ENCODE measurements at regions not wholly inside any gene's neighbourhood (a gene's known extent, or its start where the extent isn't known, plus 50 kb on each side); places are given as distances from the start of the nearest gene placed in this dataset.

DNA sequence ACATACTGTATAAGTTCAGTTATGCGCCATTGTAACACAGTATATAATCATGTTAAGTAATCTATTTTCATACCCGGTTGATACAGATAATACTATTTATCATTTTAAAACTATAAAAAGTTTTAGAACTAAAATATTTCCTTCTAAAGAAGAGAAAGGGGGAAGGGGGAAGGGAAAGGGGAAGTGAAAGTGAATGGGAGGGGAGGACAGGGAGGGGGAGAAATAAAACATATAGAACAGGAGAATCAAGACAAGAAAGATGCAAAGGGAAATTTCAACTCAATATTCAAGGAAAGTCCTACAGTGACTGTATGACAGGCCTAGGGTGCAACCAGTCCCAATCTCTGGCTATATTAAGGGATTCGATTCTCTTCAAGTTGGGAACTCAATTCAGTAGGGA, 1278.8 kb downstream of the MAT2B start (continued):
- TF ChIP-seq, protein P1, sequence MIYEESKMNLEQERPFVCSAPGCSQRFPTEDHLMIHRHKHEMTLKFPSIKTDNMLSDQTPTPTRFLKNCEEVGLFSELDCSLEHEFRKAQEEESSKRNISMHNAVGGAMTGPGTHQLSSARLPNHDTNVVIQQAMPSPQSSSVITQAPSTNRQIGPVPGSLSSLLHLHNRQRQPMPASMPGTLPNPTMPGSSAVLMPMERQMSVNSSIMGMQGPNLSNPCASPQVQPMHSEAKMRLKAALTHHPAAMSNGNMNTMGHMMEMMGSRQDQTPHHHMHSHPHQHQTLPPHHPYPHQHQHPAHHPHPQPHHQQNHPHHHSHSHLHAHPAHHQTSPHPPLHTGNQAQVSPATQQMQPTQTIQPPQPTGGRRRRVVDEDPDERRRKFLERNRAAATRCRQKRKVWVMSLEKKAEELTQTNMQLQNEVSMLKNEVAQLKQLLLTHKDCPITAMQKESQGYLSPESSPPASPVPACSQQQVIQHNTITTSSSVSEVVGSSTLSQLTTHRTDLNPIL (CRISPR knock-in tag; IDR thresholded peaks at IDR 0.05; ENCODE audit: low read depth), result no peak

DNA sequence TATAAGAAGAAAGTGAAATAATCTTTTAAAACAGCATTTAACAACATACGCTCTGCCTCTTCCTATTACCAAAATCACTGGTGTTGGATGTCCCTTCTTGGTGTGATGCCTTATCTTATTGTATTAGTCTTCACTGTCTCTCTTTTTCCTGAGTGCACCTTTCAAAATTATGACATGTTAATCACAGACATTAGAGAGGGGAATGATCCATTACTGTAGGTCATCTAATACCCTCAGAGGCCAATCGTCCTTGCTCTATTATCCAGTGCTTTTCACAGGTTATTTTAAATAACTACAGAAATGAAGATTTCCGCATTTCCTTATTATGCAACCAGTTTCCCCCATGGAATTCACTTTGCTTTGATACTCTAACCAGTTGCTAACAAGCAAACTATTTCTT, 1292.7 kb downstream of the MAT2B start:
- no peak for ATAC-seq
- TF ChIP-seq TOX (CRISPR knock-in tag; IDR thresholded peaks at IDR 0.05; ENCODE audit: borderline replicate concordance) (no peak), BACH2 (CRISPR knock-in tag; IDR thresholded peaks at IDR 0.05; ENCODE audit: borderline replicate concordance) (no peak), CSDC2 (CRISPR knock-in tag; IDR thresholded peaks at IDR 0.05) (no peak), ZFP30 (CRISPR knock-in tag; IDR thresholded peaks at IDR 0.05) (no peak), ISL1 (CRISPR knock-in tag; IDR thresholded peaks at IDR 0.05) (no peak), ARNTL (CRISPR knock-in tag; IDR thresholded peaks at IDR 0.05; ENCODE audit: borderline replicate concordance, low read depth) (no peak), ZNF565 (CRISPR knock-in tag; conservative IDR thresholded peaks at IDR 0.05; ENCODE audit: low read depth) (no peak), ESRRG (CRISPR knock-in tag; IDR thresholded peaks at IDR 0.05) (no peak), TCF4 (CRISPR knock-in tag; IDR thresholded peaks at IDR 0.05; ENCODE audit: borderline replicate concordance) (no peak), ZC3H10 (CRISPR knock-in tag; IDR thresholded peaks at IDR 0.05) (no peak), RARB (CRISPR knock-in tag; IDR thresholded peaks at IDR 0.05) (no peak), ZNF70 (CRISPR knock-in tag; IDR thresholded peaks at IDR 0.05) (no peak), SNAI2 (CRISPR knock-in tag; IDR thresholded peaks at IDR 0.05) (no peak)
- TF ChIP-seq, protein P2, sequence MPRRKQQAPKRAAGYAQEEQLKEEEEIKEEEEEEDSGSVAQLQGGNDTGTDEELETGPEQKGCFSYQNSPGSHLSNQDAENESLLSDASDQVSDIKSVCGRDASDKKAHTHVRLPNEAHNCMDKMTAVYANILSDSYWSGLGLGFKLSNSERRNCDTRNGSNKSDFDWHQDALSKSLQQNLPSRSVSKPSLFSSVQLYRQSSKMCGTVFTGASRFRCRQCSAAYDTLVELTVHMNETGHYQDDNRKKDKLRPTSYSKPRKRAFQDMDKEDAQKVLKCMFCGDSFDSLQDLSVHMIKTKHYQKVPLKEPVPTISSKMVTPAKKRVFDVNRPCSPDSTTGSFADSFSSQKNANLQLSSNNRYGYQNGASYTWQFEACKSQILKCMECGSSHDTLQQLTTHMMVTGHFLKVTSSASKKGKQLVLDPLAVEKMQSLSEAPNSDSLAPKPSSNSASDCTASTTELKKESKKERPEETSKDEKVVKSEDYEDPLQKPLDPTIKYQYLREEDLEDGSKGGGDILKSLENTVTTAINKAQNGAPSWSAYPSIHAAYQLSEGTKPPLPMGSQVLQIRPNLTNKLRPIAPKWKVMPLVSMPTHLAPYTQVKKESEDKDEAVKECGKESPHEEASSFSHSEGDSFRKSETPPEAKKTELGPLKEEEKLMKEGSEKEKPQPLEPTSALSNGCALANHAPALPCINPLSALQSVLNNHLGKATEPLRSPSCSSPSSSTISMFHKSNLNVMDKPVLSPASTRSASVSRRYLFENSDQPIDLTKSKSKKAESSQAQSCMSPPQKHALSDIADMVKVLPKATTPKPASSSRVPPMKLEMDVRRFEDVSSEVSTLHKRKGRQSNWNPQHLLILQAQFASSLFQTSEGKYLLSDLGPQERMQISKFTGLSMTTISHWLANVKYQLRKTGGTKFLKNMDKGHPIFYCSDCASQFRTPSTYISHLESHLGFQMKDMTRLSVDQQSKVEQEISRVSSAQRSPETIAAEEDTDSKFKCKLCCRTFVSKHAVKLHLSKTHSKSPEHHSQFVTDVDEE (CRISPR knock-in tag; IDR thresholded peaks at IDR 0.05), result no peak
- TF ChIP-seq, protein P3, sequence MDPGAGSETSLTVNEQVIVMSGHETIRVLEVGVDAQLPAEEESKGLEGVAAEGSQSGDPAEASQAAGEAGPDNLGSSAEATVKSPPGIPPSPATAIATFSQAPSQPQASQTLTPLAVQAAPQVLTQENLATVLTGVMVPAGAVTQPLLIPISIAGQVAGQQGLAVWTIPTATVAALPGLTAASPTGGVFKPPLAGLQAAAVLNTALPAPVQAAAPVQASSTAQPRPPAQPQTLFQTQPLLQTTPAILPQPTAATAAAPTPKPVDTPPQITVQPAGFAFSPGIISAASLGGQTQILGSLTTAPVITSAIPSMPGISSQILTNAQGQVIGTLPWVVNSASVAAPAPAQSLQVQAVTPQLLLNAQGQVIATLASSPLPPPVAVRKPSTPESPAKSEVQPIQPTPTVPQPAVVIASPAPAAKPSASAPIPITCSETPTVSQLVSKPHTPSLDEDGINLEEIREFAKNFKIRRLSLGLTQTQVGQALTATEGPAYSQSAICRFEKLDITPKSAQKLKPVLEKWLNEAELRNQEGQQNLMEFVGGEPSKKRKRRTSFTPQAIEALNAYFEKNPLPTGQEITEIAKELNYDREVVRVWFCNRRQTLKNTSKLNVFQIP (CRISPR knock-in tag; IDR thresholded peaks at IDR 0.05; ENCODE audit: borderline replicate concordance, low read depth), result no peak
- TF ChIP-seq, protein P1 (CRISPR knock-in tag; IDR thresholded peaks at IDR 0.05; ENCODE audit: low read depth), result no peak

DNA sequence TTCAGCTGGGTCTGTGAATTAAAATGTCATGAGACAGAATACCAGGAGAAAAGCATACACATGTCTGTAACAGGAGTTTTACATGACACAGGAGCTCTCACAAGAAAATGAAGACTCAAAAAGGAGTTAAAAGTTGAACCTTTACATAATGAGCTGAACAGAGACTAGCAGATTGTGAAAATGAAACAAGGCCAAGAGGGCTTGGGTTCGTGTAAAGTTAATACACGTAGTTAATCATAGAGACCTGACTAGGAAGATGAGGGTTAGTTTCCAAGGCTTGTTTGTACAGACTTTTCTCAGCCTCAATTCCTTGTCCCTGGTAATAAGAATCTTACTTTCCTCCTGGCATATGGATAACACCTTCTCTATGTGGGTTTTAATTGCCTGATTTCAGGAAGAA, 1294.0 kb downstream of the MAT2B start:
- TF ChIP-seq, protein P1 (CRISPR knock-in tag; IDR thresholded peaks at IDR 0.05; ENCODE audit: low read depth), result no peak
- TF ChIP-seq ZC3H10 (CRISPR knock-in tag; IDR thresholded peaks at IDR 0.05) (no peak), ISL1 (CRISPR knock-in tag; IDR thresholded peaks at IDR 0.05) (no peak), ZFP30 (CRISPR knock-in tag; IDR thresholded peaks at IDR 0.05) (no peak), TOX (CRISPR knock-in tag; IDR thresholded peaks at IDR 0.05; ENCODE audit: borderline replicate concordance) (no peak), ZNF565 (CRISPR knock-in tag; conservative IDR thresholded peaks at IDR 0.05; ENCODE audit: low read depth) (no peak)
- ATAC-seq, result no peak

DNA sequence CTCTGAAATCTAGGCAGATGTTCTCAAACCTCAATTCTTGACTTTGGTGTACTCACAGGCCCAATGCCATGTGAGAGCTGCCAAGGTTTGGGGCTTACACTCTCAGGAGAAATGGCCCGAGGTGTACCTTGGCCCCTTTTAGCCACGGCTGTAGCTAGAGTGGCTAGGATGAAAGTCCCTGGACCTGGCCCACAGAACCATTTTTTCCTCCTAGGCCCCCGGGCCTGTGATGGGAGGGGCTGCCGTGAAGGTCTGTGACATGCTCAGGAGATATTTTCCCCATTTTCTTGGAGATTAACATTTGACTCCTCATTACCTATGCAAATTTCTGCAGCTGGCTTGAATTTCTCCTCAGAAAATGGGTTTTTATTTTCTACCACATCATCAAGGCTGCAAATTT, 1296.5 kb downstream of the MAT2B start:
- TF ChIP-seq RARB (CRISPR knock-in tag; IDR thresholded peaks at IDR 0.05) (no peak), ZNF70 (CRISPR knock-in tag; IDR thresholded peaks at IDR 0.05) (no peak), ARNTL (CRISPR knock-in tag; IDR thresholded peaks at IDR 0.05; ENCODE audit: borderline replicate concordance, low read depth) (no peak), ESRRG (CRISPR knock-in tag; IDR thresholded peaks at IDR 0.05) (no peak), ZNF8 (CRISPR knock-in tag; IDR thresholded peaks at IDR 0.05) (no peak), TCF4 (CRISPR knock-in tag; IDR thresholded peaks at IDR 0.05; ENCODE audit: borderline replicate concordance) (no peak), TOX (CRISPR knock-in tag; IDR thresholded peaks at IDR 0.05; ENCODE audit: borderline replicate concordance) (no peak), PPARA (CRISPR knock-in tag; IDR thresholded peaks at IDR 0.05; ENCODE audit: borderline replicate concordance) (no peak)
- TF ChIP-seq, protein P4, sequence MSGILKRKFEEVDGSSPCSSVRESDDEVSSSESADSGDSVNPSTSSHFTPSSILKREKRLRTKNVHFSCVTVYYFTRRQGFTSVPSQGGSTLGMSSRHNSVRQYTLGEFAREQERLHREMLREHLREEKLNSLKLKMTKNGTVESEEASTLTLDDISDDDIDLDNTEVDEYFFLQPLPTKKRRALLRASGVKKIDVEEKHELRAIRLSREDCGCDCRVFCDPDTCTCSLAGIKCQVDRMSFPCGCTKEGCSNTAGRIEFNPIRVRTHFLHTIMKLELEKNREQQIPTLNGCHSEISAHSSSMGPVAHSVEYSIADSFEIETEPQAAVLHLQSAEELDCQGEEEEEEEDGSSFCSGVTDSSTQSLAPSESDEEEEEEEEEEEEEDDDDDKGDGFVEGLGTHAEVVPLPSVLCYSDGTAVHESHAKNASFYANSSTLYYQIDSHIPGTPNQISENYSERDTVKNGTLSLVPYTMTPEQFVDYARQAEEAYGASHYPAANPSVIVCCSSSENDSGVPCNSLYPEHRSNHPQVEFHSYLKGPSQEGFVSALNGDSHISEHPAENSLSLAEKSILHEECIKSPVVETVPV (CRISPR knock-in tag; IDR thresholded peaks at IDR 0.05), result no peak
- TF ChIP-seq, protein P5, sequence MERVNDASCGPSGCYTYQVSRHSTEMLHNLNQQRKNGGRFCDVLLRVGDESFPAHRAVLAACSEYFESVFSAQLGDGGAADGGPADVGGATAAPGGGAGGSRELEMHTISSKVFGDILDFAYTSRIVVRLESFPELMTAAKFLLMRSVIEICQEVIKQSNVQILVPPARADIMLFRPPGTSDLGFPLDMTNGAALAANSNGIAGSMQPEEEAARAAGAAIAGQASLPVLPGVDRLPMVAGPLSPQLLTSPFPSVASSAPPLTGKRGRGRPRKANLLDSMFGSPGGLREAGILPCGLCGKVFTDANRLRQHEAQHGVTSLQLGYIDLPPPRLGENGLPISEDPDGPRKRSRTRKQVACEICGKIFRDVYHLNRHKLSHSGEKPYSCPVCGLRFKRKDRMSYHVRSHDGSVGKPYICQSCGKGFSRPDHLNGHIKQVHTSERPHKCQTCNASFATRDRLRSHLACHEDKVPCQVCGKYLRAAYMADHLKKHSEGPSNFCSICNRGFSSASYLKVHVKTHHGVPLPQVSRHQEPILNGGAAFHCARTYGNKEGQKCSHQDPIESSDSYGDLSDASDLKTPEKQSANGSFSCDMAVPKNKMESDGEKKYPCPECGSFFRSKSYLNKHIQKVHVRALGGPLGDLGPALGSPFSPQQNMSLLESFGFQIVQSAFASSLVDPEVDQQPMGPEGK (CRISPR knock-in tag; IDR thresholded peaks at IDR 0.05; ENCODE audit: borderline replicate concordance), result no peak
- no peak for ATAC-seq

All from SK-N-SH treated with all-trans-retinoic acid at 6 μM for 48 hours (cell line).